ENCODE measurements at regions not wholly inside any gene's neighbourhood (a gene's known extent, or its start where the extent isn't known, plus 50 kb on each side); places are given as distances from the start of the nearest gene placed in this dataset.

- no peak for DNase-seq (ENCODE audit: low read depth)
Observed at GRCh38 chr1:83725735-83726360, 273.1 kb downstream of the TTLL7 start.

- no peak for DNase-seq (ENCODE audit: low read depth)
Observed at GRCh38 chr1:83718338-83718737, 280.6 kb downstream of the TTLL7 start.

GRCh38 chr1:83717785-83718184 is 281.1 kb downstream of the TTLL7 start:
- DNase-seq (ENCODE audit: low read depth): no peak

GRCh38 chr1:83716641-83717040 is 282.3 kb downstream of the TTLL7 start:
- DNase-seq (ENCODE audit: low read depth): no peak

GRCh38 chr1:83715550-83715949 is 283.4 kb downstream of the TTLL7 start:
- no peak for DNase-seq (ENCODE audit: low read depth)

GRCh38 chr1:83709662-83710061 is 289.3 kb downstream of the TTLL7 start:
- DNase-seq (ENCODE audit: low read depth): no peak

GRCh38 chr1:83706354-83706938 is 292.5 kb downstream of the TTLL7 start:
- DNase-seq (ENCODE audit: low read depth): no peak

GRCh38 chr1:83705091-83705490 is 293.8 kb downstream of the TTLL7 start:
- no peak for DNase-seq (ENCODE audit: low read depth)

GRCh38 chr1:83704350-83704749 is 294.6 kb downstream of the TTLL7 start:
- DNase-seq (ENCODE audit: low read depth): no peak

- no peak for DNase-seq (ENCODE audit: low read depth)
Observed at GRCh38 chr1:83702356-83702755, 296.6 kb downstream of the TTLL7 start.

GRCh38 chr1:83701355-83701754 is 297.6 kb downstream of the TTLL7 start:
- DNase-seq (ENCODE audit: low read depth): no peak

- no peak for DNase-seq (ENCODE audit: low read depth)
Observed at GRCh38 chr1:83698644-83699043, 300.3 kb downstream of the TTLL7 start.

- DNase-seq (ENCODE audit: low read depth): no peak
Observed at GRCh38 chr1:83697961-83698360, 301.0 kb downstream of the TTLL7 start.

- no peak for DNase-seq (ENCODE audit: low read depth)
Observed at GRCh38 chr1:83697220-83697619, 301.7 kb downstream of the TTLL7 start.

- DNase-seq (ENCODE audit: low read depth): no peak
Observed at GRCh38 chr1:83694449-83694848, 304.5 kb downstream of the TTLL7 start.

- DNase-seq (ENCODE audit: low read depth): no peak
Observed at GRCh38 chr1:83693427-83694126, 305.4 kb downstream of the TTLL7 start.

- DNase-seq (ENCODE audit: low read depth): peak; percentile 22
Observed at GRCh38 chr1:83692524-83693381, 306.2 kb downstream of the TTLL7 start.

- no peak for DNase-seq (ENCODE audit: low read depth)
Observed at GRCh38 chr1:83691953-83692500, 306.9 kb downstream of the TTLL7 start.

GRCh38 chr1:83689921-83690868 is 308.7 kb downstream of the TTLL7 start:
- no peak for DNase-seq (ENCODE audit: low read depth)

GRCh38 chr1:83682132-83682531 is 316.8 kb downstream of the TTLL7 start:
- DNase-seq (ENCODE audit: low read depth): no peak

GRCh38 chr1:83676106-83676505 is 322.8 kb downstream of the TTLL7 start:
- DNase-seq (ENCODE audit: low read depth): no peak
